ENCODE measurements at regions not wholly inside any gene's neighbourhood (a gene's known extent, or its start where the extent isn't known, plus 50 kb on each side); places are given as distances from the start of the nearest gene placed in this dataset.

GRCh38 chr1:54456361-54456760 lies 50.2 kb upstream of the SSBP3 start:
- intact Hi-C loops (cut with DNase I): no loop called here
- DNase-seq (ENCODE audit: low spot score): no peak

Measured in cardiac septum (tissue), 1 donor.